ENCODE measurements at regions not wholly inside any gene's neighbourhood (a gene's known extent, or its start where the extent isn't known, plus 50 kb on each side); places are given as distances from the start of the nearest gene placed in this dataset.

GRCh38 chr10:9987197-9987596 is 1030.5 kb upstream of the CELF2 start:
- Histone ChIP-seq H3K27ac (ENCODE audit: low read depth in 1 of 2, low read length in 2 of 2) (no peak overlapping the region), H3K9ac (ENCODE audit: low read depth in 1 of 2, low read length in 2 of 2) (no peak overlapping the region), H3K36me3 (ENCODE audit: control insufficient read depth in 4 of 4, insufficient read depth in 3 of 4, low read depth in 1 of 4, low read length in 3 of 4) (no peaks in the 10 kb centered on the region), H3K9me3 (ENCODE audit: control insufficient read depth in 4 of 4, low read length in 3 of 4) (peaks cover 0 to 2% (median 0%) of the 10 kb centered on the region in 4 donors), H3K4me3 (ENCODE audit: low read depth in 1 of 3, low read length in 3 of 3) (no peak overlapping the region), H3K4me1 (ENCODE audit: control insufficient read depth in 4 of 4, insufficient read depth in 4 of 4, low read length in 3 of 4) (no peaks in the 10 kb centered on the region), H3K27me3 (ENCODE audit: control insufficient read depth in 4 of 4, insufficient read depth in 4 of 4, low read length in 3 of 4) (no peaks in the 10 kb centered on the region)
- no peak for DNase-seq (ENCODE audit: low spot score)
- TF ChIP-seq ATF3 (IDR thresholded peaks at IDR 0.05) (no peak), RXRA (IDR thresholded peaks at IDR 0.05) (no peak), CTCF (IDR thresholded peaks at IDR 0.05; ENCODE audit: low read depth, low read length, missing input control) (no peak), GABPA (IDR thresholded peaks at IDR 0.05 in 1 of 2, conservative IDR thresholded peaks at IDR 0.05 in 1 of 2) (no peak), FOXA1 (IDR thresholded peaks at IDR 0.05) (no peak), EGR1 (IDR thresholded peaks at IDR 0.05; ENCODE audit: low read depth in 2 of 2) (no peak), REST (IDR thresholded peaks at IDR 0.05) (no peak), HNF4G (IDR thresholded peaks at IDR 0.05) (no peak), HNF4A (conservative IDR thresholded peaks at IDR 0.05) (no peak), SP1 (IDR thresholded peaks at IDR 0.05) (no peak), JUND (IDR thresholded peaks at IDR 0.05) (no peak), ZBTB33 (IDR thresholded peaks at IDR 0.05) (no peak), RAD21 (IDR thresholded peaks at IDR 0.05) (no peak)
- 76% methylated on average over 5 of the region's 5 CpGs for WGBS

- H3K4me3 ChIP-seq (ENCODE audit: low read depth in 1 of 3, low read length in 3 of 3), result no peak overlapping the region
- no peaks in the 10 kb centered on the region for H3K4me1 ChIP-seq (ENCODE audit: control insufficient read depth in 4 of 4, insufficient read depth in 4 of 4, low read length in 3 of 4)
- no peak overlapping the region for H3K27ac ChIP-seq (ENCODE audit: low read depth in 1 of 2, low read length in 2 of 2)
- DNase-seq (ENCODE audit: low spot score), result no peak
- no peaks in the 10 kb centered on the region for H3K36me3 ChIP-seq (ENCODE audit: control insufficient read depth in 4 of 4, insufficient read depth in 3 of 4, low read depth in 1 of 4, low read length in 3 of 4)
- no peaks in the 10 kb centered on the region for H3K9me3 ChIP-seq (ENCODE audit: control insufficient read depth in 4 of 4, low read length in 3 of 4)
- H3K27me3 ChIP-seq (ENCODE audit: control insufficient read depth in 4 of 4, insufficient read depth in 4 of 4, low read length in 3 of 4), result no peaks in the 10 kb centered on the region
- no peak overlapping the region for H3K9ac ChIP-seq (ENCODE audit: low read depth in 1 of 2, low read length in 2 of 2)
- no peak for TF ChIP-seq MAX (IDR thresholded peaks at IDR 0.05)
- TF ChIP-seq SP1 (IDR thresholded peaks at IDR 0.05), result no peak
- no peak for TF ChIP-seq GABPA (IDR thresholded peaks at IDR 0.05 in 1 of 2, conservative IDR thresholded peaks at IDR 0.05 in 1 of 2)
- no peak for TF ChIP-seq EGR1 (IDR thresholded peaks at IDR 0.05; ENCODE audit: low read depth in 2 of 2)
- TF ChIP-seq JUND (IDR thresholded peaks at IDR 0.05), result no peak
- TF ChIP-seq HNF4A (conservative IDR thresholded peaks at IDR 0.05), result no peak
- no peak for TF ChIP-seq REST (IDR thresholded peaks at IDR 0.05)
- TF ChIP-seq RXRA (IDR thresholded peaks at IDR 0.05), result no peak
- no peak for TF ChIP-seq ATF3 (IDR thresholded peaks at IDR 0.05)
- TF ChIP-seq YY1 (IDR thresholded peaks at IDR 0.05), result no peak
- TF ChIP-seq RAD21 (IDR thresholded peaks at IDR 0.05), result no peak
- WGBS, result 47% methylated on average over 11 of the region's 11 CpGs
Observed at GRCh38 chr10:9992661-9993060, 1025.0 kb upstream of the CELF2 start.
